NOMO-1 treated with DMSO at 0.1 percent for 48 hours (cell line): ENCODE measurements at regions not wholly inside any gene's neighbourhood (a gene's known extent, or its start where the extent isn't known, plus 50 kb on each side); places are given as distances from the start of the nearest gene placed in this dataset.
"Not testable (repeated sequence)": the region's sequence is repeated elsewhere in the genome, so short reads cannot be mapped to it uniquely, and the experiment has no call there.

ENCODE experiments used
- DNase-seq: peaks from one replicate; lab custom pipeline; 2025; ENCODE audit not compliant: unreplicated experiment; lab: John Stamatoyannopoulos, UW

DNA sequence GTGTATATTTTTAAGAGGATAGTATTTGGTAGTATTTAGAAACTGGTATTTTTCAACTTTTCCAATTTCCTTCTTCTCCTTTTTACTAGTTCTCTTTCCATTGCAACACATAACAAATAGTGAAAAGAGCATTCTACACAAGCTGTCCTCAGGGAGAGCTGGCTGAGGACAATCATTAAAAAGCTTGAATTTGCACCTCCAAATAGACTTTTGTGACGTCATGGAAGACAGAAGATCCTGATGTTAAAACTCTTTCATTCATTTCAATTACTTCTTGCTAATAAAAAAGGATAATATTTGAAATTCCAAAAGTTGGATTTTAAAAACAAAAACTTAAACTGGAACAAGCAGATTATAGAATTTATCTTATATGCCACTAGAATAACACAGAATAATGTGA, 1356.3 kb downstream of the RPIA start:
- not testable (repeated sequence) for DNase-seq

DNA sequence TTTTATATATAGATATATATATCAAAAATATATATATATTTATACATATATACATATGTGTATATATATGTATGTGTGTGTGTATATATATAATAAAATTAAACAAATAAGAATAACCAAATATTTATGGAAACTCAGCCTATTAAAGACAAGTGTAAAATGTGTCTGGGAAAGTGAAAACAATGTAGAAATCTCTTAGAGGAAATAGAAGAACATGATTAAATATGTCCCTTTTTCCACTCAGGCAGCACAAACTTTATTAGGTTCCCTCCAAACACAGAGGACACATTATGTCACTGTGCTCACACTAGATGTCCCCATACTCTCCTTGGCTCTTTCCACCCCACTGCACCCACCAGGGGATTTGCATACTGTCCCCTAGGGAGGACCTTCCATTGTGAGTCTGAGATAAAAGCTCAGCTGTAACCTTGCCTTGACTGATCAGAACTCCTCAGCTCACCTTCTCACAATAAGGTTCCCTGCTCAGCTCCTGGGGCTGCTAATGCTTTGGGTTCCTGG, 1360.7 kb downstream of the RPIA start:
- DNase-seq = not testable (repeated sequence)

DNA sequence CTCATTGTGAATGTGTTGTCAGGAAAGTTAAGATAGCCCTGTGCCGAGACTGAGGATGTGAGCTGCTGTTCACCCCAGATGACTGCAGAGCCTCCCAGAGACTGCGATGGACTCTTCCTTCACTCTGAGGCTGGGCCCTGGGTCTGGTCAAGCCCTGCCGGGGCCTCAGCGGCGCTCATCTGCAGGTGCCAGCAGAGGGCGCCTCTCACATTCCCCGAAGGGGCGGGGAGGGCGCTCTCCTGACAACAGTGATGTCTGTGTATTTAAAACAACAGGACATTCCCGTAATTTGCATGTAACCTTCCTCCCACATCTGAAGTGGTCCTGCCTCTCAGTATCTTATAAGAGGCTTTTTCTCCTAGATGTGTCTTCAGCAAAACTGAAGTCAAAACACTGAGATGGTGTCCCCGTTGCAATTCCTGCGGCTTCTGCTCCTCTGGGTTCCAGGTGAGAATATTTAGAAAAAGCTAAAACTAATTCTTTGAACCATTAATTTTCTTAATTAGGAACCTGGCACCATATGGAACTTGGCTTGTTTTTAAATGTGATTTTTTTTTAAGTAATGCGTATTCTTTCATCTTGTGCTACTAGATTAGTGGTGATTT, 1377.9 kb downstream of the RPIA start:
- no peak for DNase-seq

DNA sequence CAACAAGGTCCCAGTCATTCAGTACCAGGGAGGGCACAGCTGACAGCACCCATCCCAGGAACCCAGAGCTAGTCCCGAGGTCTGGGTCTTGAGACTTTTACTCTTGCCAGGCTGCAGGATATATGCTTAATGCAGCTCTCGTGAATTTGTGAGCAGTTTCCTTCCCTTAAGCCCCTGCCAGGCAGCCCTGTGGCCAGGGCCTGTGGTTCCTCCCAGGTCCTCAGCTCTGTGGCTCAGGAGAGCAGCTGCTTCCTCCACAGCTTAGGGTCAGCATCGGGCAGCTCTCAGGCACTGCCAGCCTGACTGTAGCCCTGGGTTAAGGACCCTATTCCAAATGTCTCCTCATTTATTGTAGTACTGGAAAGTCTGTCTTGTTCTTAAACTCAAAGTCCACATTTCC, 1384.8 kb downstream of the RPIA start:
- DNase-seq = no peak

DNA sequence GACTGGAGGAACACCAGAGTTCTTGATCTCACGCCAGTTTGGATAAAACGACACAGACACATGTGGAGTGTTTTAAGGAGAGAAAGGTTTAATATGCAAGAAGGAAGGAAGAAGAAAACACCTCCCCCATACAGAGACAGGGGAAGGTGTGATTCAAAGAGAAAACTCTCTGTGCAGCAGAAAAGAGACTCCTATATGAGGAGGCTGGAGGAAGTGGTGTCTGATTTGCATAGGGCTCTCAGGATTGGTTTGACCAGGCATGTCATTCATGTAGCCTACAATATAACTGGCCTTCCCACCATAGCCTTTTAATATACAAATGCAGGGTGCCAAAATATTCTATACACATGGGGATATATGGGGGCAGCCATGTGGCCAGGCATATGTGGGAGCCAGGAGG, 1386.5 kb downstream of the RPIA start:
- no peak for DNase-seq

DNA sequence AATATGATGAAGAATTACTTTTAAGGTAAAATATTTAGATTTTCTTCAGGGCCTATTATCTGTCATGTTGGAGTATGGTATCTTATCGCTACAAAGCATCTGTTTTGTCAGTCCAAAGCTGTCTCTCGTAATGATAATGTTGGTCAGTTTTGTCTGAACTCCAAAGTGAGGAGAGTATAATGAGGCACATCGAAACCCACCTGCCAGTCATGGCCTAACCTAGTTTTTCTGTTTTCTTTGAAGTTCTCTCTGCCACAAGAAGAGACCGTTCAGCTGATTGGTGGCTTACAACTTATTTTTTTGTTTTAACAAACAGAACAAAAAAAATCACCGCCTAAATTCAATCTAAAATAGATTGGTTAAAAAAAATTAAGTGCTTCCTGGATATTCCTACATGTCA, 1387.9 kb downstream of the RPIA start:
- DNase-seq = no peak

DNA sequence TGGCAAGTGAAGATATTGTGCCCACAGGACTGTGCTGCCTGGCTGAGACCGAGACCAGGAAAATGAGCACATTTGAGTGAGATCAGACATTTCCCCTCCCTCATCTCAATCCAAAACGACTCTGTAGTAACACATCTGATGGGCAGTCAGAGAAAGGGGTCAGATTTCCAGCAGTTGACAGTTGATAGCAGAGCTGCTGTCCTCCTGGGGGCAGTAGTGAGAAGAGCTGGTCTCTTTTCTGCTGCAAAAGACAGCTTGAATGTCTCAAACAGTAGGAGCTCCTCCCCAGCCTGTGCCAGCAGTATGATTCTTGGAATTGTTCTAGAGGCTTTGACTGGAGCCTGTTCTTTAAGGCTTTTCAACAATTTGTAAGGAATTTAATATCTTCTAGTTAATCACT, 1396.3 kb downstream of the RPIA start:
- DNase-seq = not testable (repeated sequence)

DNA sequence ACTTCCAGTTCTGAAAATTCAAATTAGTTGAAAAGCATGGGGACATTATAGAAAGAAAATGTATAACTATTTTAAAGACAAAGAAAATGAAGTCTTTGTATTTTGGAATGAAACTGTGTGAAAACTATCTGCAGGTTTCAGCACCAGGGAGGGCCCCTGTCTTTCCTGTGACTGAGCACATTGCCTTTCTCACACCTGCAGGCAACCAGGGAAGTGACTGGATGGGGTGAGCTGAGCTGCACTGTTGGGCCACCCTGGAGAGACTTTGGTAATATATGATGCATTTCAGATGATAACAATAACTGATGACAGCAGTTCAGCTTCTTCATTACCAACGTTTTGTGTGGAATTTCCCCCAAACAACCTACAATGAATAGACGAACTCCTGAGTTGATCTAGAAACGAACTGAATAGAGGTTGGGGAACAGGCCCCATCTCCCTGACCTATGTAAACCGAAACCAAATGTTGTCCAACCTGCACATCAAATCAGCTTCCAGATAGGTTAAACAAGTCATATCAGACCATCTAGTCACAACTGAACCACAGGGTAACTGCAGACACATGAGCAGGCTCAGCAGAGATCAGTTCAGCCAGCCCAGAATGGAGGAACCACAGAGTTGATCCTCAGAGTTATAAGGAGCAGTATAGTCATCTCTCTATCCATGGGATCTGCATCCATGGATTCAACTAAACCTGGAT, 1402.2 kb downstream of the RPIA start:
- DNase-seq = not testable (repeated sequence)

DNA sequence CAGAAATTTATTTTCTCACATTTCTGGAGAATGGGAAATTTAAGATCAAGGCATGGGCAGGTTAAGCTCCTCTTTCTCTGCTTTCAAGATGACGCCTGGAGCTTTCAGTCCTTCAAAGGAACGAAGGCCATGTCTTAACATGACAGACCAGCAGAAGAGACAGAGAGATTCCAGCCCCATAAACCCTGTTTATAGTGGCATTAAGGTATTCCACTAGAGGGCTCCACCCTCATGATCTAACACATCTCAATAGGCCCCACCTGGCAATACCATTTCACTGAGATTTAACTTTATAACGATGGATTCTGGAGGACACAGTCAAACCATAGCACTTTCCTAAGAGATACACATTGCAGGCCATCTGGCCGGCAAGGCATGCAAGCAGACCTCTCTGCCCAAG, 1406.1 kb downstream of the RPIA start:
- DNase-seq = not testable (repeated sequence)

DNA sequence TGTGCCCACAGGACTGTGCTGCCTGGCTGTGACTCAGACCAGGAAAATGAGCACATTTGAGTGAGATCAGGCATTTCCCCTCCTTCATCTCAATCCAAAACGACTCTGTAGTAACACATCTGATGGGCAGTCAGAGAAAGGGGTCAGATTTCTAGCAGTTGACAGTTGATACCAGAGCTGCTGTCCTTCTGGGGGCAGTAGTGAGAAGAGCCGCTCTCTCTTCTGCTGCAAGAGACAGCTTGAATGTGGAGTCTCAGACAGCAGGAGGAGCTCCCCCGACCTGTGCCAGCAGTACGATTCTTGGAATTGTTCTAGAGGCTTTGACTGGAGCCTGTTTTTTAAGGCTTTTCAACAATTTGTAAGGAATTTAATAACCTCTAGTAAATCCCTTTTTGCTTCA, 1413.7 kb downstream of the RPIA start:
- not testable (repeated sequence) for DNase-seq

DNA sequence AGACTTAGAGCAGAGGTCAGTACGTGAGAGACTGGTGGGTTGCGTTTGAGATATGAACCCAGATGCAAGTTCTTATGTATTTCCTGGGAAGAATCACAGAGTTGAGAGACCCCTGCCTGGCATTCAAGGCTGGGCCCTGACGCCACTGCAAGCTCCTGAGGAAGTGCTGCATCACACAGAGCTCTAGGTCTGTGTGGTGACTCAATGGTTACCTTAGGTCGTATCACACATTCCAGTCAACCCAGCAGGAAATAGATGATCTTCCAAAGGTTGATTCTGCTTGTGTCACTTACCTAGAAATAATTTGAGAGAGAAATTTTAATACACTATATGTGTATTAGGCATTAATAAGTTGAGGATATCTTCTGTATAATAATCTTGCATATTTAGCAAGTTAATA, 1431.9 kb downstream of the RPIA start:
- not testable (repeated sequence) for DNase-seq

DNA sequence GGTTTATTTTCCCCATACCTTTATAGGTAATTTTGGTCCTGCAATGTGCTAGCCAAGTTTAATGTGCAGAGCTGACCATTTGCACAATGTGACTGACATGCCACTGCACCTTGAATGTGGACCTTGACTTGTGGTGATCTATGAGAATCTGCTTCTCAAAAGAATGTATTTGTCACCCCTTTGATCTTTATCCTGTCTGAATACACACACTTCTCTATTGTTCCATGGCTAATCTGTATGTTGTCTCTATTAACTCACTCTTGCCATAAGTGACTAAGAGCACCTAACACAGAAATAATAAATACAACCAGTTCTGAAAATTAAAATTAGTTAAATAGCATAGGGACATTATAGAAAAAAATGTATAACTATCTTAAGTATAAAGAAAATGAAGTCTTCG, 1447.6 kb downstream of the RPIA start:
- not testable (repeated sequence) for DNase-seq

DNA sequence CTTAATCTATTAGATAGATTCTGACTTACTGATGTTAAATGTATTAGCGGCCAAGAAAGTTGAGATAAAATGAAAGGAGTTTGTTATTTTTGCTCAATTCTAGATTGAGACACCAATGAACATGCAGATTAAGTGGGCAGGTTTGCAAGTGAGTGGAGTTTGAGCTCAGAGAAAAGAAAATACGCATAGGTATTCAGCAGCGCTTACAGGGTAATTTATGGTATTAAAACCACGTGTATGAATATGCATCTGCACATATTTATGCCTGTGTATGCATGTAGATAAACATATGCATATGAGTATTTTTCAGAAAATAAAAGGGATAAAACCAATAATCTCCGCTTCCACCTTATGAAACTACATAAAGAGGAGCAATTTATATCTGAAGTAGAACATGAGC, 1450.1 kb downstream of the RPIA start:
- not testable (repeated sequence) for DNase-seq

DNA sequence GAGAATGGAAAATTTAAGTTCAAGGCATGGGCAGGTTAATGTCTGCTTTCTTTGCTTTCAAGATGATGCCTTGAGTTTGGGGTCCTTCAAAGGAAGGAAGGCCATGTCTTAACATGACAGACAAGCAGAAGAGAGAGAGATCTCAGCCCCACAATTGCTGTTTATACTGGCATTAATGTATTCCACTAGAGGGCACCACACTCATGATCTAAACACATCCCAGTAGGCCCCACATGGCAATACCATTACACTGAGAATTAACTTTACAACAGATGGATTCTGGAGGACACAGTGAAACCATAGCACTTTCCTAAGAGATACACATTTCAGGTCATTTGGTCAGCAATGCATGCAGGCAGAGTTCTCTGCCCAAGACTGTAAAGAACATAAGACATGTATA, 1460.3 kb downstream of the RPIA start:
- not testable (repeated sequence) for DNase-seq

DNA sequence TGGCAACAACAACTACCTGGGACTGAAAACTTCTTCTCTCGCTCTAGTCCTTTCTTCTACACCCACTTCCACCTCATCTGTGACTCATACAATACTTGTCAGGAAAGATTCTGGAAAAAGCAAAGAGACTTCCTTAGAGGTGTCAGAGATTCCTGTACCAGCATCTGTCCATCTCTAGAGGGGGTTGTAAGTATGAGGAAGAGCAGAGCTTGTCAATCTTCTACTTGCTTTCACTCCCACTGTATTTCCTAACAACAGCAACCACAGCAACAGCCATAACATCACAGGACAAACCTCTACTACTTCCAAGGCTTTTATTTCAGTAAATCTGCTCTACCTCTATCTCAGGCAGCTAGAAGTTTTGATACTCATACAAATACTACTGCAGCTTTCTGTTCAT, 1479.5 kb downstream of the RPIA start:
- not testable (repeated sequence) for DNase-seq

DNA sequence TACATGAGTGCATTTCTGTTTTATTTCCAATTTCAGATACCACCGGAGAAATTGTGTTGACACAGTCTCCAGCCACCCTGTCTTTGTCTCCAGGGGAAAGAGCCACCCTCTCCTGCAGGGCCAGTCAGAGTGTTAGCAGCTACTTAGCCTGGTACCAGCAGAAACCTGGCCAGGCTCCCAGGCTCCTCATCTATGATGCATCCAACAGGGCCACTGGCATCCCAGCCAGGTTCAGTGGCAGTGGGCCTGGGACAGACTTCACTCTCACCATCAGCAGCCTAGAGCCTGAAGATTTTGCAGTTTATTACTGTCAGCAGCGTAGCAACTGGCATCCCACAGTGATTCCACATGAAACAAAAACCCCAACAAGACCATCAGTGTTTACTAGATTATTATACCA, 1481.6 kb downstream of the RPIA start:
- DNase-seq = not testable (repeated sequence)

DNA sequence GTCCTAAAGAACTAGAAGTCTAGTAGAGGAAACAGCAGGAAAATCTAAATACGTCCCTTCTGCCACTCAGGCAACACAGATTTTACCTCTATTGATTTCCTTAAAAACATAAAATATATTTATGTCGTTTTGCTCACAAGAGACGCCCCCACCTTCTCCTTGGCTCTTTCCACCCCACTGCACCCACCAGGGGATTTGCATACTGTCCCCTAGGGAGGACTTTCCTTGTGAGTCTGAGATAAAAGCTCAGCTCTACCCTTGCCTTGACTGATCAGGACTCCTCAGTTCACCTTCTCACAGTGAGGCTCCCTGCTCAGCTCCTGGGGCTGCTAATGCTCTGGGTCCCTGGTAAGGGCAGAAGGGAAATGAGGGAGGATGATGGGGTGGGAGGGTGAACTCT, 1488.1 kb downstream of the RPIA start:
- not testable (repeated sequence) for DNase-seq

DNA sequence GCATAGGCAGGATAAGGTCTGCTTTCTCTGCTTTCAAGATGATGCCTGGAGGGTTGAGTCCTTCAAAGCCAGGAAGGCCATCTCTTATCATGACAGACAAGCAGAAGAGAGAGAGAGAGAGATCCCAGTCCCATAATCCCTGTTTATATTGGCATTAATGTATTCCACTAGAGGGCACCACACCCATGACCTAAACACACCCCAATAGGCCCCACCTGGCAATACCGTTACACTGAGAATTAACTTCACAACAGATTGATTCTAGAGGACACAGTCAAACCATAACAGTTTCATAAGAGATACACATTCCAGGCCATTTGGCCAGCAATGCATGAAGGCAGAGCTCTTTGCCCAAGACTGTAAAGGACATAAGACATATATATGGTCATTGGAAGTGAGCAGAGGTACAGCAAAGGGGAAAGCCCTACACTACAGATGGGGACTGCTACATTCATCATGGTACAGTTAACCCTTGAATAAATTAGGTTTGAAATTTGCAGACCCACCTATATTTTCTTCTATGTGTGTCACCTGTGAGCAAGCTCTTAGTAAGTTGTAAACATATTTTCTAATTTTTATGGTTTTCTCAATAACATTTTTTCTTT, 1516.1 kb downstream of the RPIA start:
- DNase-seq = no peak

DNA sequence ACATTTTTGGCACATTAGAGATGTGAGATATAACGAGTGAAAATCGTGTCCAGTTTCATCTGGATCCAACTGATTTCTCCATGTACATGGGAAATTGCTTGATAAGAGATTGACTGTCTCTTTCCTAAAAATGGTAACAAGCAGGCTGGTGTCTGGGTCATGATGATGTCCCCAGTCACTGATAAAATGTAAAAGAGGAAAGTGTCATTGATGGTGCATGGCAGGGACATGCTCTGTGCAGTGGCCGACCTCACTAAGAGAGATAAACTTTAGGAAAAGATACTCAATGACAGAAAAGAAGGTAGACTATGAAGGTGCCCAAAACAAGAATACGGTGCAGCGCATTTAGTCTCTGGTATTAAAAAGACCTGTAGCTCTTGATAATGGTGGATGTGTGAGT, 1517.5 kb downstream of the RPIA start:
- no peak for DNase-seq

DNA sequence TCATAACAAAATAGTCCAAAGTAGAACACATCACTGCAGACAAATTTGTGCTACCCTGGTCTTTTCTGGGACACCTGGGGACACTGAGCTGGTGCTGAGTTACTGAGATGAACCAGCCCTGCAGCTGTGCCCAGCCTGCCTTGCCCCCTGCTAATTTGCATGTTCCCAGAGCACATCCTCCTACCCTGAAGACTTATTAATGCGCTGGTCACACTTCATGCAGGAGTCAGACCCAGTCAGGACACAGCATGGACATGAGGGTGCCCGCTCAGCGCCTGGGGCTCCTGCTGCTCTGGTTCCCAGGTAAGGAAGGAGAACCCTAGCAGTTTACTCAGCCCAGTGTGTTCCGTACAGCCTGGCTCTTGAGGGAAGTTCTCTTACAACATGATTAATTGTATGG, 1518.3 kb downstream of the RPIA start:
- no peak for DNase-seq

DNA sequence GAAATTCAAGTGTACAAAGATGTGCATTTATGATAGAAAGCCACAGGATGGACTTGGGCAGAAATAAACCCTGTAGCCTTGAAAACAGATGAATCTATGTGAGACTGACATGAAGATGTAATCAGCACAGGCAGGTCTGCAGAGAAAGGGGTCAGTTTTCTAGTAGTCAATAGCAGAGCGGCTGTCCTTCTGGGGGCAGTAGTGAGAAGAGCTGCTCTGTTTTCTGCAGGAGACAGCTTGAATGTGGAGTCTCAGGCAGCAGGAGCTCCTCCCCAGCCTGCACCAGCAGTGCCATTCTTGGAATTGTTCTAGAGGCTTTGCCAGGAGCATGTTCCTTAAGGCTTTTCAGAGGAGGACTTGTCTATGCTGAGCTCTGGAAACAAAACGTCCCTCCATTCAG, 1524.4 kb downstream of the RPIA start:
- not testable (repeated sequence) for DNase-seq

DNA sequence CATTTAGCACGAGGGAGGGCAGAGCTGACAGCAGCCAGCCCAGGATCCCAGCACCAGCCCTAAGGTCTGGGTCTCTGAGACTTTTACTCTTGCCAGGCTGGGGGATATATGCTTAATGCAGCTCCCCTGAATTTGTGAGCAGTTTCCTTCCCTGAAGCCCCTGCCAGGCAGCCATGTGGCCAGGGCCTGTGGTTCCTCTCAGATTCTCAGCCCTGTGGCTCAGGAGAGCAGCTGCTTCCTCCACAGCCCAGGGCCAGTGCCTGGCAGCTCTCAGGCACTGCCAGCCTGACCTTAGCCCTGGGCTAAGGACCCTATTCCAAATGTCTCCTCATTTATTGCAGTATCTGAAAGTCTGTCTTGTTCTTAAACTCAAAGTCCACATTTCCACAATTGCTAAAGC, 1525.3 kb downstream of the RPIA start:
- DNase-seq = not testable (repeated sequence)
